Left hindlimb (tissue), 1 donor: ENCODE measurements at regions not wholly inside any gene's neighbourhood (a gene's known extent, or its start where the extent isn't known, plus 50 kb on each side); places are given as distances from the start of the nearest gene placed in this dataset.

Experiments used
- DNase-seq: peaks from one replicate; pipeline ENCODE4 v3.0.0-alpha.2; 2018

DNA sequence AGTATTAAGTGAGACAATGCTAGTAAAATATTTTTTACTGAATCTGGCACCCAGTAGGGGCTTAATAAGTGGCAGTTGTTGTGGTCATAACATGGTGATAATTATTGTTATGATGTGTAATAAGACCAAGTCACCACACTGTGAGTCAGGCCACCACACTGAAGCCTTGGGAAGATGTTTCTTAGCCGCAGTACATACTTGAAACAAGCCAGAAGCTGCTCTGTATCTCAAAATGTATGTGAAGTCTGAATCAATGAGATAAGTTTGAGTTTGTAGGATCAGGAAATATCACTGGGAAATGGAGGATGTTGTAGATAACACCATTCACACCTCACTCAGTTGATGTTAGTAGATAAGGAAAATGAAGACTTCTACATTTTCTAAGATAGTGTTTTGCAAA lies 51.3 kb upstream of the PTPN3 start:
- DNase-seq: no peak

DNA sequence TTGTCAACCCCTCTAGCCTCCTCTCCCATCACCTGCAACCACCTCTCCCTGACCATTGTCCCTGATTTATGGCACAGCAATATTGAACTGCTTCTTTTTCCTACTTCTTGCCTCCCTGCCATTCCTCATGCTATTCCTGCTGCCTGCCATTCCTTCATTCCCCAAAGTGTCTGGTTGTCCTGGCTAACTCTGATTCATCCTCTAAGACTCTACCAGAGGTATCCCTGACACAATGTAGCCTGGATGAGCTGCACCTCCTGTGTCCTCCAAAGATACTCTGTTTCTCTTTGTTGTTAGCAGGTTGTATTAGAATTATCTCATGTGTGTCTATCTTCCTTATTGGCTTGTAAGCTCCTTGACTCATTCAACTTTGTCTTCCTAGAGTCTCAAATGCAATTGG lies 53.5 kb upstream of the PTPN3 start:
- DNase-seq: no peak

DNA sequence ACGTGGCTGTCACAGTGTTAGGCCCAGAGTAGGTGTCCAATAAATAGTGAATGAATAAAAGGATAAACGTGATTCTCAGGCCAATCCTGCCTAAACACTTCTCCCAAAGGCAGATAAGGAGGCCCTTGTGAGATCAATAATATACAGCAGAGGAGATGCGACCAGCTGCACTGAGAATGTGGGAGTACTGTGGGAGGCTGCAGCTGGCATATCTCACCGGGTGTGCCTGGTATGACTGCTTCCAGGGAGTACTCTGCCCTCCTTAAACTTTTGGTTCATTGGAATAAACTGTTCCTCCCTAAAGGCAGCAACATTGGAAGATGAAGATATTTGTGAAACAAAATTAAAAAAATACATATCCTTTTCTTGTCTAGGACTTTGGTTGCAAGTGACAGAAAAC lies 57.1 kb upstream of the PTPN3 start:
- DNase-seq: no peak

DNA sequence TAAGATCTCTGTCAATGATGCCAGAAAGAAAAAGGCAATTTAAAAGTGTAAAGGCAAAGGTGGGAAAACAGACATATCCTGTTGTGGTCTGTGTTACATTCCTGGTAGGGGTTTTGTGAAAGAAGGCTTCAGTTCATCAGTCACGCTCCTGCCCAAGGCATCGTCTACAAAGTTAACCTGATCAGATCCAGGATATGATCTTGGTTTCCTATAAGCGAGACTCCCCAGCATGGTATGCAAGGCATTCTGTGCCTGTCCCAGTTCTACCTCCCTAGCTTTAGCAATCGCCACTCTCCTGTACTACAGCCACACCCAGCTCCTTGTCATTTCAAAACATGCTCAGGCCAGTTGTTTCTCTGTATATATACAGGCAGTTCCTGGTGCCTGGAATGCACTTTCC lies 58.0 kb upstream of the PTPN3 start:
- DNase-seq: no peak

DNA sequence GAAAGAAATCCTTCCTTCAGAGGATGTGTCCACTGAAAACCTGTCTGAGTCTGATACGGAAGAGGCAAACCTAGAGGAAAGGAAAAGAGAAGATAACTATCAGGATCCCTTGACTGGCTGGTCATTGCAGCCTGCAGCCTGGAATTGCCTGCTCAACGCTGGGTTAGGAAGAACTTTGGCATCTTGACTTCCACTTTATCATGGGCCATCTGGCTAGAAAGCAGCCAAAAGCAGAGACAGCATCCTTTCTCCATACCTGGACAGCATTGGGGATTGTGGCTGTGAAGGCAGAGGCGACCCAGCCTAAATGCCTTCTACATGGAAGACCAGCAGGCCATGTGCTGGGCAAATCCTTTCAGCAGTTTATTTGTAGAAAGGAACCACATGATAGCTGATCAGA lies 58.7 kb upstream of the PTPN3 start:
- no peak for DNase-seq

DNA sequence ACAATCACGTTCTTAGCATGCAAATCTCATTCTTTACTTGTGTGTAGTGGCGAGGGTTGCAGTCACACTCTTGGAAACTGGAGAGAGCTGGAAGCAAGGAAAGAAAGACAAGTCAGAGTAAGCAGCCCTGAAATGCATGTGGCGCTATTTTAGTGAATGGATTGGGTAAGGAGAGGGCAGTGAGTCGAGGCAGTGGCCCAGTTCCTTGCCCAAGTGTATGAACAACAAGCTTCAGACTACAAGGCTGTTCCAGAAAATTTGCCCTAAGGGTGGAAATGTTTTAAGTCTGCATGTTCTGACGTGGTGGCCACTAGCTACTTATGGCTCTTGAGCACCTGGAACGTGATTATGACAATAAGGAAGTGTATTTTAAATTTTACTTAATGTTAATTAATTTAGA lies 59.4 kb upstream of the PTPN3 start:
- no peak for DNase-seq

DNA sequence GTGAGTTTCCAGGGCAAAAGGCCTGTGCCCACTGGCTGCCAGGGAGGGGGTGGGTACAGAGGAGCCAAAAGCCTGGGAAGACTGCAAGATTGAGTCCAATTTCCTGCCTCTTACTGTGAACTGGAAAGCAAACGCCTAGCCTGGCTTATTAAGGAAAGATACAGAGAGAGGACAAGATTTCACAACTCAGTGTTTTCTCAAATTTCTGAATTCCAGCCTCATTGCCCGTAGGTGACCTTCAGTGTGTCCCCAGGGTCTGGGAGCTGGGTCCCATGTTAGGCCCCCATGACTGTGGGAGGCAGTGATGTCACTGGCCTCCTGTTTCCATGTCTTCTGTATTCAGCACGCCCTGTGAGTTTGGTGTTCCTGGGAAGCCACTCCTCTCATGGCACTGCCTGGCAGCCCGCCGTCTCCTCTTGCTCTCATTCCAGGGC lies 60.6 kb upstream of the PTPN3 start:
- DNase-seq: no peak

DNA sequence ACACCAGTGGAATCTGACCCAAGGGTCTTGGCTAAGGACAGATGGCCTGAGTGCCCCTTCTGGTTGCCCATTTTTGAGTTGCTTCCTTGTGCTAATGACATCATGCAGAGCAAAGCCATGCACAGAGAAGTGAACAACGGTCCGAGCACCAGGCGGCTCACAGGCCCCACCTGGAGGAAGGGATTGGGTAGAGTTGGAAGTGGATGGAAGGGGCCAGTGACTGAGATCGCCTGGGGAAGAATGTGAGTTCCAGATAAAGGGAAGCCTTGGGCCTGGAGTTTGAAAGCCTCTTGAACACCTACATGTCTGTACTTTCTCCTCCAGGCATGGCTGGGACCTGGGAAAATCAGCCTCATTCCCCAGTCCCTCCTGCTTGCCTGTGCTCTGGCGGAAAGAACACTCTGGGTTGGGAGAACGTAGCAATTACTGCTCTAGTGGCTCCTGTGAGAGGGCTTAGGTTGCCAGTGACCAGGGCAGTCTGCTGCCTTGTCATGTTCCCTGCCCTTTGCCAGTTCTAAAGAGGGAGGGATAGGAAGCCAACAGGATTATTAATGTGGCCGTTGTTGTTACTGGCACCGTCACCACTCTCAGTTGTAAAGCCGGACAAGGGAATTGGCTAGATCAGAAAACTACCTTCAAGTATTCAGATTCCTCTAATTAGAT lies 62.5 kb upstream of the PTPN3 start:
- no peak for DNase-seq

DNA sequence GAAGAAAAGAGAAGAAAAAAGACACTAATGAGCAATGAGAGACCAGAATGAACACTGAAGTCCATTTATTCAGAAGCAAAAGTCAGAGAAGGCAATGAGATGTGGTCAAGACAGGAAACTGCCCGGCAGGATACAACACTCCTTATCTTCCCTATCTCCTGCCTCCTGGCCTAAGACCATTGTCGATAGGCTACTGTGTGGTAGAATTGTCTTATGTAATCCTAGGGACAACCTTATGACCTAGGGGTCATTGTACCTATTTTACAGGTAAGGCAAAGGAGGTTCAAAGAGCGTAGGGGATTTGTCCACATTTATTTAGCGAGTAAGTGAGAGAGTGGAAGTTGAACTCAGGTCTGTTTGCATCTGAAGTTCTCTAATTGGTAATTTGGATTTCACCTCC lies 63.0 kb upstream of the PTPN3 start:
- no peak for DNase-seq

DNA sequence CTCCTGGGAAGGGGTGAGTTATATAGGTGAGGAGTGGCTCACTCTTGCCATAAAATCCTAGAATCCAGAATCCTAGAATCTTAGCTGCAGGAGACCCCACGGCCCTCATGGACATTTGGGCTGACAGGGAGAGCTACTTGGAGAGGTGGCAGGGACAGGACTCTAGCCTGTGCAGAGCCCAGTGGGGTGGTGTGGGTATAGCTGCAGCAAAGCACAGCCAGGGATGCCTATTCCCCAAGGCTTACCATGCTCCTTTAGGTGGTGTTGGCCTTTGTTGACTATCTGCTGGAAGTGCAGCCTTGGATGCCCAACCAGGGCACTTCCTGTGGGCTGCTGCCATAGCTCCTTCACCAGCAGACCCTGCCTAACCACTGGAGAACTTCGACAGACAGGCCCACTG lies 70.0 kb upstream of the PTPN3 start:
- DNase-seq: no peak

DNA sequence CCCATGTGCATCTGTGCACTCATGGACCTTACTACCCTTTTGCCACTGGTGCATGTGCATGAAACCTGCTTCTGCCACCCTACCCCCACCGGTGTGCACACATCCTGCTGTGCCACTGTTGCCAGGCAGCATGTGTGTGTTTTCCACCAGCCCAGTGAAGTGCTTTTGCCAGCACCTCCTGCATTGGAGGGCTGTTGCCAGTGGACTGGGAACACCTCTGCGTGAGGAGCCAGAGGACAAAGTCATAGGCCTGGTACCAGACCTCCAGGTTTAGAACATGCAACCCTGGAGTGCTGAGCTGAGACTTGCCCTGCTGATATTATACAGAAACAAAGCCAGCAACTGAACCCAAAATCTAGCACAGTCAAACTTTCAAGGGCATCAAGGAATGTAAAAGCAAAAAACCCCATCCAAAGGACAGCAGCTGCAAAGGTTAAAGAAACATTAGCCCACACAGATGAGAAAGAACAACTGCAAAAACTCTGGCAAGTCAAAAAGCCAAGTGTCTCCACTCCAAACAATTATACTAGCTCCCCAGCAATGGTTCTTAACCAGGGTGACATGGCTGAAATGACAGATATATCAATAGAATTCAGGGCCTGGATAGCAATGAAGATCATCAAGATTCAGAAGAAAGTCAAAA lies 70.6 kb upstream of the PTPN3 start:
- no peak for DNase-seq

DNA sequence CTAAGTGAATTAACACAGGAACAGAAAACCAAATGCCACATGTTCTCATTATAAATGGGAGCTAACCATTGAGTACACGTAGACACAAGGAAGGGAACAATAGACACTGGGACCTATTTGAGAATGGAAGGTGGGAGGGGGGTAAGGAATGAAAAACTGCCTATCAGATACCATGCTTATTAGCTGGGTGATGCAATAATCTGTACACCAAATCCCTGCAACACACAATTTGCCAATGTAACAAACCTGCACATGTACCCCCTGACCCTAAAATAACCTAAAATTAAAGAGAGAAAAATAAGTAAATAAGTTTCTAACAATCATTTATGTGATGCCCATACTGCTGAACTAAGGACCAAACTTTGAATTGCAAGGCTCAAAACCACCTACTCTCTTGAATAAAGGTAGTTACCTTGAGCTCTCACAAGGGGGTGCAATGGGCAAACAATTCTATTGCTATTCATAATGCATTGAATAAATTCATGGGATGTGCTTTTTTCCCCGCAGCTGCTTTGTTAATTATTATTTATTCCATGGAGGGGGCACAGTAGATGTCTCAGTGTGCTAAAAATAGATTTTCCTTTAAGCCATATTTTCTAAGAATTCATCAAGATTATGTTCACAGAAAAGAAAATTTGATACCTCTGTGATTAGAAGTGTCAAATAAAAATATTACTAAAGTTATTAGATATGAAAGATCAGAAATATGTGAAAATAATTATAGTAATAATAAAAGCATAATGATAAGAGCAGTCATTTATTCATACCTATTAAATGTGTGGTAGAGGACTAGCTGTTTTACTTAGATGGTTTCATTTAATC lies 76.2 kb upstream of the PTPN3 start:
- no peak for DNase-seq

DNA sequence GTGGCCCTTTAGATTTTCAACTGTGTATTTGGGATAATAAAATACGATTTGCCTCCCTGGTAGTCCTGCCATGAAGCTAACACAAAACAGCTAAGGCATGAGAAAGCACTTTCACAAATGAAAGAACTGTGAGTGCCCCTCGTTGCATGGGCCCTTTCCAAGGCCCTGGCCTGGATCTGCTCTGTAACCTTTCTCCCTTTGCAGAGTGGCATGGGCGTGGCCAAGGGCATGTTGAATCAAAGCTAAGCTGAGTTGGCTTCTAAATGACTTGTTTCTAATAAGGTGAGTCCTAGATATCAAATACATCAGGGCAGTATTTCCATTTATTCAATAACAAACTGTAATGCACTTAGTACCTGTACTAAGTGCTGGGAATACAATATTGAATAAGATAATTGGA lies 78.7 kb upstream of the PTPN3 start:
- DNase-seq: no peak

DNA sequence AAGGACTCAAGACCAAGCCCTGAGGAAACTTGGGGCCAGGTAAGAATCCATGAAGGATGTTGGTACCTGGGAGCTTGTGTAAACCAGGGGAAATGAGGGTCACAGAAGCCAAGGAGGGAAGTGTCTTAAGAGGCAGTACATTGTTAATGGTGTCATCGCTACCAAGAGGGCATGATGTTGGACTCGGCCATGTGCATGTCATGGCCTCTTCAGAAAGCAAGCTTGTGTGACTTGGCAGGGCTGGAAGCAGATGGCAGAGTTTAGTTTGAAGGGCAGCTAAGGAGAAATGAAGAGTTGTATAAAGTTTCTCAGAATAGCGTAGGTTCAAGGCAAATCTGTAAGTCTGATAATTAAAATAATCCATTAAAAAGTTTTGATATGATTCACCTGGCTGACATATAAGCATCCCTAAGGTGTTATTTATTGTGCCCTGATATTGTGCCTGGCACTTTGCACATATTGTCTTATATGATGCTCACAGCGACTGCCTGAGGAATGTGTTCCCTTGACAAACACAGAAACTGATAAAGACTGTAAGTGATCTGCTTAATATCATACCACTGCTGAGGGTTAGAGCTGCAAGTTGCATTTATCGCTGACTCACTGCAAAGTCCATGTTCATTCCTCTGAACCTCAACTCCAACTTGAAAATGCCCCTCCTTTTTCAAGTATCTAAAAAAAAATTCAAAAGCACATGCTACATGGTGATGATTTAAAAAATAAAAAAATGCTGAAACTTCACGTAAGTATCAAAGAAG lies 81.3 kb upstream of the PTPN3 start:
- DNase-seq: no peak

DNA sequence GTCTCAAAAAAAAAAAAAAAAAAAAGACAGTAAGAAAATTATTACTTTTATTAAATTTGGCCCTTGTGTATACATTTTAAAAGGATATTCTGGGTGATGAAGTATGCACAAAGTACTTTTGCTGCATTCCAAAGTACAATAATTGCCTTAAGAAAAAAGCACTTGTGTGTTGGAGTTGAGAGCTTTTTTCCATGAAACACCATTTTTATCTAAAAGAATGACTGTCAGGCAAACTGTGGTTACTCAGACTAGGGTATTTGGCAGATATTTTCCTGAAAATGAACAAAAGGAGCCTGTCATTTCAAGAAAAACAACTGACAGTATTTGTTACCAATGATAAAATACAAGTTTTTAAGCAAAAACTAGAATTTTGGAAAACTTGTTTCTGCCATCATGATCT lies 84.3 kb upstream of the PTPN3 start:
- no peak for DNase-seq

DNA sequence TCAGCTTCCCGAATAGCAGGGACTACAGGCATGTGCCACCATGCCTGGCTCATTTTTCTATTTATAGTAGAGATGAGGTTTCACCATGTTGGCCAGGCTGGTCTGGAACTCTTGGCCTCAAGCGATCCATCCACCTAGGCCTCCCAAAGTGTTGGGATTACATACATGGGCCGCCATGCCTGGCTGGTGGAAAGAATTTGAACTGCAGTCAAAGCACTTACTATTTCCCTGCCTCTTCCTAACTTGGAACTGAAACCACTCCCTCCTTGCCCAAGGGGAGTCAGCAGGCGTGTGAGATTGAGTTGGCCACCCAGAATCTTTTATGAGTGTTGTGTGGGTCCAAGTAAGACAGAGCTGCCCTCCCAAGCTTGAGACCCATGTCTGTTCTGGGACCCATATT lies 86.1 kb upstream of the PTPN3 start:
- no peak for DNase-seq

DNA sequence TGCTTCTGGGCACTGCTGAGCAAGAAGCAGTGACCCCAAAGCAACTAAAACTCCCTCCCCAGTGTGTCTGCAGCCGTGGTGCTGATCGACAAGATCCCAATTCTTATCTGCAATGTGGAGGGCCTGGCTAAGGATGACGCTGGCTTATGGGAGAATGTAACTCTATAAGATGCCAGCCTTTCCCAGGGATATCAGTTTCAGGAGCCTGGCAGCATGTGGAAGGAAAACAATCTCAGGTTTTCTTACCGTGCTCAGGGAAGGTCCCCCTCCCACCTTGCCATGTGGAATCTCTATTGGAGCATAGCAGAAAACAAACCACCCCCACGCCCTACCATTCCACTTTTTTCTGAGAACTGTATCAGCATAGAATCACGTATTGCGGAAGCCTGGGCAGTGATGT lies 87.7 kb upstream of the PTPN3 start:
- no peak for DNase-seq

DNA sequence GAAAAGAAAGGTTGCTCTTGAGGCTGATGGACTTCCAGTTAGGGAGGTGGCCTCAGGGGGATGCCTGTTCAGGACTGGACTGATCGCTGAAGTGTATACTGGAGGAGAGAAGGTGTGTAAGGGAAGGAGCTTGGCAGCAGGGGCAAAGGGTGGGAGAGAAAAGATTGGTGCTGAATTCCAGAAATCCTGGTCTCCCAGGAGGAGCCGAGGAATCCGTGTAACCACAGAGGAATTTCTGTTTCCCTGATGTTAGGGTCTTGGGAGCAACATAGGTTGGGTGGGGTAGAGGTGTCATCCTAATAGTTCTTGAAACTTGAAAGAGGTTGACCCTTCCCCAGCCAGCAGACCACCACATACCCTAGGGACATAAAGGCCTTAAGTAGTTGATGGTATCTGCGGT lies 88.9 kb upstream of the PTPN3 start:
- no peak for DNase-seq

DNA sequence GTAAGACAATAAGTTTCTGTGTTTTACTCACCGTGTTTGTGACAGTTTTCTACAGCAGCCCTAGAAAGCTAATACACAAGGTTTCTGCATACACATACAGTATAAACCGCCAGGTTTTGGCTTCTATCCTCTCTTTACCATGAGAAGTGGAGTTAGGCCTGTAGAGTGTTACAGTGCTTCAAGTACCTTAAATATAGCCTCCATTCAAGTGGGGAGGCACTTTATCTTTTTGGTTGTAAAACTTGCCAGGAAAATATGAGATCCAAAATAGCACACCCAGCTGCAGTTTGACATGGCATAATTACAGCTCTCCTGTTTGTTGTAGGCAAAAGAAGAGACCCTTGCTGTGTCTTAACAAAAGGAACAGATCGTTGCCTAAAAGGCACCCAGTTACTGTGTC lies 90.3 kb upstream of the PTPN3 start:
- DNase-seq: no peak

DNA sequence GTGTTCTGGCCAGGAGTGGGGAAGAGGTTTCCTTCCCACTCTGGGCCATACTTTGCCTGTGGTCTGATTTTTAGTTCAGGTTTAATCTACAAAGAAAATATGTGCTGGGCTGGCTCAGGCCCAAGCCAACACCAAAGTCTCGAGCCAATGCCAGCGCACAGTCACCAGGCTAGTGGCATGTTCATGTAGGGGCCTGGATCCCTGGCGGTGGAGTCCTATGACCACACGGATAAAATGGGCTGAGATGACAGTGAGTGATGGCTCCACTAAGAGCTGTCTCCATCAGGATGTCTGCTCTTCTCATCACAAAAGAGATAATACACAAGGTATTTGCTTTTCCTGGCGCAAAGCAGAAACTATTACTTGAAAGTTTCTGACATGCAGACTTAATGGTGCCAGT lies 92.9 kb upstream of the PTPN3 start:
- DNase-seq: no peak

DNA sequence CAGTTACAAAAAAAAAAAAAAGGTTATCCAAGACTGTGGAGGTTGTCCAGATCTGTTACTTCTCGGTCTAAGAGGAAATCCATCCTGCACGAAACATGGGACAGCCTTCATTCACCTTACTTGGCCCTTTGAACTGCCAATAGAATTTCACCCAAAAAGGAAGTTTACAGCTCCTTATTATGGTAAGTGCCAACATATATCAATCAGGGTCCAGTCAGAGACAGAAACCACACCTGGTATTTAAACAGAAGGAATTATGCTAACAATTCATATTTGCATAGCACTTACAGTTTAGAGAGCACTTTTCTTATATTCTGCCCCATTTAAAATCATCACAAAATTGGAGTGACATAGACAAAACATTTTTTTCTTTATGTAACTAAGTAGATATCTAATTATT lies 93.6 kb upstream of the PTPN3 start:
- no peak for DNase-seq

DNA sequence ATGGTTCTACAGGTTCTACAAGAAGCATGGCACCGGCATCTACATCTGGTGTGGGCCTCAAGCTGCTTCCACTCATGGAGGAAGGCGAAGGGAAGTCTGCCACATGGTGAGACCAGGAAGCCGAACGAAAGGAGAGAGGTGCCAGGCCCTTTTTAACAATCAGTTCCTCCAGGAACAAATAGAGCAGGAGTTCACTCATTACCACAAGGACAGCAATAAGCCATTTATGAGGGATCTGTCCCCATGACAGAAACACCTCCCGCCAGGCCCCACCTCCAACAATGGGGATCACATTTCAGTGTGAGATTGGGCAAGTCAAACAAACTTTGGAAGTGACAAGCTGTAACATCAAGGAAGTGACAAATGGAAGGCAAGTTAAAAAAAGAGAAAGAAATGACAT lies 95.5 kb upstream of the PTPN3 start:
- no peak for DNase-seq

DNA sequence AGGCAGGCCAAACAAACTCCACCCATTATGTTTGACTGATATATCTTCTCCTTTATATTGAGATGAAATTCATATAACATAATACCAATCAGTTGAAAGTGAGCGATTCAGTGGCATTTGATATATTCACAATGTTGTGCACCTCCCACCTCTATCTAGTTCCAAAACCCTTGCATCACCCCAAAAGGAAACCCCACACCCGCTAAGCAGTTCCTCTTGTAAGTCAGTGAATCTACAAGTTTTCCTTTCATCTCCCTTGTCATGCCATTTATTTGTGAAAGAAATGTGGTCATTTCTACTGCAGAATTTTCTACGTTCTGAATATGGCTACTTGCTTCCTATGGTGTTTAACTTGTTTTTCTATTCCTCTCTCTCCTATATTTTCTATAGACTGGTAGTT lies 99.4 kb upstream of the PTPN3 start:
- no peak for DNase-seq

DNA sequence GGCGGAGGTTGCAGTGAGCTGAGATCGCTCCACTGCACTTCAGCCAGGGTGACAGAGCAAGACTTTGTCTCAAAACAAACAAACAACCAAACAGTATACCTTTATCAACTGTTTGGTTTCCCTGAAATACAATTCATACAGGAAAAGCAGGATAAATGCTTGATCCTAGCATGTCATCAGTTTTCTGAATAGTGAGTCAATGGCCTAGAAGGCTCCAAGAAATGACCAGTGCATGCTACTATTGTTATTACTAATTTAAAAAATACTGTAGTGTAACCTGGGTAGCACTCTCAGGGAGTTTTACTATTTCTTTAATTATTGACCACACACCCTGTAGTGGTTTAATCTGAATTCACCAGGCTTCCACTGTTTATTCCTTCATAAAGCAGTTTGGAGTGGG lies 101.0 kb upstream of the PTPN3 start:
- DNase-seq: no peak
